Mesothelial cell of epicardium (in vitro differentiated cells): ENCODE measurements at regions not wholly inside any gene's neighbourhood (a gene's known extent, or its start where the extent isn't known, plus 50 kb on each side); places are given as distances from the start of the nearest gene placed in this dataset.
A peak's percentile ranks its signal among the peaks of the same experiment; 100 is the strongest.

Experiments
- DNase-seq, 2 experiments: peaks; one replicate each; pipeline ENCODE4 v3.0.0; 2021; ENCODE audit warnings: low spot score in 2 of 2; ENCODE audit not compliant: unreplicated experiment in 2 of 2
- H3K27ac Mint-ChIP-seq: 2 replicates; pipeline ENCODE4 v1.8.0; 2021; ENCODE audit warnings: mixed read lengths
- H3K27me3 Mint-ChIP-seq: 2 replicates; pipeline ENCODE4 v1.8.0; 2021; ENCODE audit warnings: low read depth, mixed read lengths
- H3K36me3 Mint-ChIP-seq: 2 replicates; pipeline ENCODE4 v1.8.0; 2021; ENCODE audit warnings: mixed read lengths
- H3K4me1 Mint-ChIP-seq: 2 replicates; pipeline ENCODE4 v1.8.0; 2021; ENCODE audit warnings: mixed read lengths
- H3K4me3 Mint-ChIP-seq: 2 replicates; pipeline ENCODE4 v1.8.0; 2021; ENCODE audit warnings: mild to moderate bottlenecking, moderate library complexity, mixed read lengths
- H3K9me3 Mint-ChIP-seq: 2 replicates; pipeline ENCODE4 v1.8.0; 2021; ENCODE audit warnings: mixed read lengths
- CTCF ChIP-seq: fragments of 200-600 bp; sonication (generic); IDR thresholded peaks from one replicate; pipeline ENCODE4 v1.5.0; 2021; ENCODE audit warnings: antibody characterized with exemption; ENCODE audit not compliant: unreplicated experiment

- H3K36me3 Mint-ChIP-seq: peaks cover 2% of the 10 kb centered on the region
- TF ChIP-seq CTCF: no peak
- peaks cover 28% of the 10 kb centered on the region for H3K27me3 Mint-ChIP-seq
- peaks cover 14% of the 10 kb centered on the region for H3K9me3 Mint-ChIP-seq
- DNase-seq: no peak
- no peak overlapping the region for H3K4me3 Mint-ChIP-seq
- H3K4me1 Mint-ChIP-seq: peaks cover 5% of the 10 kb centered on the region
- H3K27ac Mint-ChIP-seq: no peak overlapping the region
Observed at GRCh38 chr14:104382361-104383087, 197.0 kb upstream of the C14orf180 start.

- TF ChIP-seq CTCF: no peak
- no peak overlapping the region for H3K4me3 Mint-ChIP-seq
- peaks cover 2% of the 10 kb centered on the region for H3K36me3 Mint-ChIP-seq
- peaks cover 5% of the 10 kb centered on the region for H3K4me1 Mint-ChIP-seq
- H3K9me3 Mint-ChIP-seq: peaks cover 14% of the 10 kb centered on the region
- H3K27ac Mint-ChIP-seq: no peak overlapping the region
- no peak for DNase-seq
- H3K27me3 Mint-ChIP-seq: peaks cover 21% of the 10 kb centered on the region
Observed at GRCh38 chr14:104383088-104383995, 196.2 kb upstream of the C14orf180 start.

- Mint-ChIP-seq H3K36me3 (peaks cover 2% of the 10 kb centered on the region), H3K4me3 (no peak overlapping the region), H3K4me1 (peaks cover 5% of the 10 kb centered on the region), H3K27ac (no peak overlapping the region), H3K27me3 (peaks cover 13% of the 10 kb centered on the region), H3K9me3 (peaks cover 14% of the 10 kb centered on the region)
- DNase-seq: peak in 1 of 2 experiments; percentile 4
- no peak for TF ChIP-seq CTCF
Observed at GRCh38 chr14:104383996-104384775, 195.4 kb upstream of the C14orf180 start.

- Mint-ChIP-seq H3K36me3 (peaks cover 2% of the 10 kb centered on the region), H3K9me3 (peaks cover 10% of the 10 kb centered on the region), H3K4me3 (no peak overlapping the region), H3K4me1 (peaks cover 5% of the 10 kb centered on the region), H3K27me3 (peaks cover 9% of the 10 kb centered on the region), H3K27ac (peak overlapping the region; percentile 26)
- TF ChIP-seq CTCF: no peak
- DNase-seq: no peak
Observed at GRCh38 chr14:104384776-104385071, 194.8 kb upstream of the C14orf180 start.

GRCh38 chr14:104385111-104385510, 194.5 kb upstream of the C14orf180 start:
- peak overlapping the region; percentile 26 for H3K27ac Mint-ChIP-seq
- H3K27me3 Mint-ChIP-seq: peaks cover 8% of the 10 kb centered on the region
- H3K4me3 Mint-ChIP-seq: no peak overlapping the region
- TF ChIP-seq CTCF: no peak
- DNase-seq: no peak
- peaks cover 5% of the 10 kb centered on the region for H3K4me1 Mint-ChIP-seq
- H3K36me3 Mint-ChIP-seq: peaks cover 2% of the 10 kb centered on the region
- peaks cover 8% of the 10 kb centered on the region for H3K9me3 Mint-ChIP-seq
